HL-60/S4 treated with phorbol 12-myristate 13-acetate at 8.2 ng/mL for 4 days and 3 days (cell line): ENCODE measurements at regions not wholly inside any gene's neighbourhood (a gene's known extent, or its start where the extent isn't known, plus 50 kb on each side); places are given as distances from the start of the nearest gene placed in this dataset.
"Not testable (repeated sequence)": the region's sequence is repeated elsewhere in the genome, so short reads cannot be mapped to it uniquely, and the experiment has no call there.

Source experiments
- in situ Hi-C: fragments of 300-500 bp; cut with MboI; formaldehyde crosslinking; loops from 2 replicates; pipeline ENCODE4 v1.15.0; 2022; ENCODE audit warnings: low sequenced_read_pairs

- in situ Hi-C loops: no loop called here
These were observed 159.8 kb upstream of the TMEM260 start for GRCh38 chr14:56419750-56420149.

- in situ Hi-C loops: no loop called here
These were observed 157.4 kb upstream of the TMEM260 start for GRCh38 chr14:56422221-56422620.

- in situ Hi-C loops: no loop called here
These were observed 156.8 kb upstream of the TMEM260 start for GRCh38 chr14:56422703-56423213.

- in situ Hi-C loops: no loop called here
These were observed 156.1 kb upstream of the TMEM260 start for GRCh38 chr14:56423544-56423943.

GRCh38 chr14:56431013-56431412, 148.6 kb upstream of the TMEM260 start:
- in situ Hi-C loops: no loop called here

- in situ Hi-C loops: no loop called here
These were observed 129.9 kb upstream of the TMEM260 start for GRCh38 chr14:56449670-56450213.

- in situ Hi-C loops: no loop called here
These were observed 126.7 kb upstream of the TMEM260 start for GRCh38 chr14:56452940-56453339.

GRCh38 chr14:56454680-56455079, 124.9 kb upstream of the TMEM260 start:
- in situ Hi-C loops: not testable (repeated sequence)

GRCh38 chr14:56460469-56460868, 119.1 kb upstream of the TMEM260 start:
- in situ Hi-C loops: no loop called here

- in situ Hi-C loops: no loop called here
These were observed 118.0 kb upstream of the TMEM260 start for GRCh38 chr14:56461276-56462275.

GRCh38 chr14:56463271-56463890, 116.2 kb upstream of the TMEM260 start:
- in situ Hi-C loops: no loop called here

- in situ Hi-C loops: no loop called here
These were observed 108.5 kb upstream of the TMEM260 start for GRCh38 chr14:56471056-56471455.

GRCh38 chr14:56474419-56475022, 105.1 kb upstream of the TMEM260 start:
- in situ Hi-C loops: no loop called here

GRCh38 chr14:56482310-56482911, 97.2 kb upstream of the TMEM260 start:
- in situ Hi-C loops: no loop called here

GRCh38 chr14:56487090-56487667, 92.4 kb upstream of the TMEM260 start:
- in situ Hi-C loops: no loop called here

GRCh38 chr14:56487761-56488160, 91.8 kb upstream of the TMEM260 start:
- in situ Hi-C loops: no loop called here

GRCh38 chr14:56488306-56488705, 91.3 kb upstream of the TMEM260 start:
- in situ Hi-C loops: no loop called here

GRCh38 chr14:56490379-56490778, 89.2 kb upstream of the TMEM260 start:
- in situ Hi-C loops: loop anchor here (10.0 kb wide), 1 partner anchor 824 kb away; no protein-coding TSS in a partner anchor

GRCh38 chr14:56491299-56492285, 88.0 kb upstream of the TMEM260 start:
- in situ Hi-C loops: loop anchor here (10.0 kb wide), 1 partner anchor 823 kb away; no protein-coding TSS in a partner anchor
